ENCODE measurements at regions not wholly inside any gene's neighbourhood (a gene's known extent, or its start where the extent isn't known, plus 50 kb on each side); places are given as distances from the start of the nearest gene placed in this dataset.

- H3K4me3 ChIP-seq (ENCODE audit: low read length), result no peak overlapping the region
- H3K27ac Mint-ChIP-seq, result no peak overlapping the region
- no peak overlapping the region for H3K9ac ChIP-seq (ENCODE audit: extremely low read depth, low read length, poor library complexity, severe bottlenecking)
- H3K27me3 Mint-ChIP-seq (ENCODE audit: insufficient read depth), result no peaks in the 10 kb centered on the region
- H3K4me1 Mint-ChIP-seq, result peaks cover 7% of the 10 kb centered on the region
- H3K9me3 ChIP-seq (ENCODE audit: control insufficient read depth, low read length), result no peaks in the 10 kb centered on the region
- H3K36me3 Mint-ChIP-seq (ENCODE audit: low read depth), result no peaks in the 10 kb centered on the region
- H3K36me3 ChIP-seq (ENCODE audit: control insufficient read depth, insufficient read depth, low read length), result no peaks in the 10 kb centered on the region
- no peaks in the 10 kb centered on the region for H3K9me3 Mint-ChIP-seq
- H3K27ac ChIP-seq (ENCODE audit: low read depth, low read length), result no peak overlapping the region
- 86 to 98% methylated on average over 3 to 4 of the region's 4 CpGs for WGBS, 2 experiments (ENCODE audit: insufficient coverage in 1 of 2, insufficient read length in 1 of 2)
- no peaks in the 10 kb centered on the region for H3K27me3 ChIP-seq (ENCODE audit: control insufficient read depth, insufficient read depth, low read length, poor library complexity, severe bottlenecking)
- no peak for TF ChIP-seq CTCF (conservative IDR thresholded peaks at IDR 0.05)
- no peaks in the 10 kb centered on the region for H3K4me1 ChIP-seq (ENCODE audit: control insufficient read depth, insufficient read depth, low read length)
- no peak for DNase-seq
- no peak overlapping the region for H3K4me3 Mint-ChIP-seq
Observed at GRCh38 chr4:13986548-13986947, 359.0 kb upstream of the BOD1L1 start.

DNA sequence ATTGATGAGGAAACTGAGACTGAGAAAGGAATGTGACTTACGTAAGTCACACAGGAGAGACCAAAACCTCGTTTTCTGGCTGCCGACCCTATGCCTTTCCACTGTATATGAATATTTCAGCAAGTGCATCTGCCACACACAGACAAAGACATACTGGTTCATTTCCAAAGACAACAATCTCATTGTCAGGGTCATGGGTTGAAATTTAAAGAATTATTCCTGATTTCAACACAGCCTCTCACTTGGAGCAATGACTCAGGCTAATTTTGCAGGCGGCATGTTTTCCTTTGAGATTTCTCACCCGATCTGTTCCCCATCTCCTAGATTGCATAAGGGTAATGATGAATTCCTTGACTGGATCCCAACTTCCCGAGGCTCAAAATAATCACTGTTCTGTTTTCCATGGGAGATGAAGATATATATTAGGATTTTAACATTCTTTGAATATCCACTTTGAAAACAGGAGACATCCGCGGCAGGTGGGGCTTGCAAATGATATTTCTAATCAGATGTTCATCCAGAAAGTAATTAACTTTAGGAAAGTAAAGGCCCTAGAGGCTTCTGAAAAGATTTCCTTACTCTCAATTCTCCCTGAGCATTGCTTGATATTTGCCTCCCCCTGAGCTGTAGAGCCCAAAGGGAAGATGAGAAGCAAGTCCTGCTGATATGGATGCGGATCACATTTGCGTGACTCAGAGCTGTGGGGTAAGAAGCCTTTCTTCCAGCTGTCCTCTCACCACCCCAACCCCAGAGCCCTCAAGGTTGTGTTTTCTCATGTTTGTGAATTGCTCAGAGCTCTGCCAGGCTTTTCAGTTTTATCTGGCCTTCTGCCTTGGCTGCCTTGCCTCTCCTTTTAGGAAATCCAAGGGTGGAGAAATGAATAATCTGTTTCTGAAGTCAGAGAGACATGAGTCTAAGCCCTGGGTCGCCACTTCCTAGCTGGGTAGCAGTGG is 361.1 kb upstream of the BOD1L1 start:
- Mint-ChIP-seq H3K9me3 (no peaks in the 10 kb centered on the region), H3K4me1 (peaks cover 7% of the 10 kb centered on the region), H3K36me3 (ENCODE audit: low read depth) (no peaks in the 10 kb centered on the region), H3K27ac (no peak overlapping the region), H3K27me3 (ENCODE audit: insufficient read depth) (no peaks in the 10 kb centered on the region), H3K4me3 (no peak overlapping the region)
- Histone ChIP-seq H3K9ac (ENCODE audit: extremely low read depth, low read length, poor library complexity, severe bottlenecking) (no peak overlapping the region), H3K4me1 (ENCODE audit: control insufficient read depth, insufficient read depth, low read length) (no peaks in the 10 kb centered on the region), H3K27me3 (ENCODE audit: control insufficient read depth, insufficient read depth, low read length, poor library complexity, severe bottlenecking) (no peaks in the 10 kb centered on the region), H3K36me3 (ENCODE audit: control insufficient read depth, insufficient read depth, low read length) (no peaks in the 10 kb centered on the region), H3K4me3 (ENCODE audit: low read length) (no peak overlapping the region), H3K27ac (ENCODE audit: low read depth, low read length) (no peak overlapping the region), H3K9me3 (ENCODE audit: control insufficient read depth, low read length) (no peaks in the 10 kb centered on the region)
- no peak for TF ChIP-seq CTCF (conservative IDR thresholded peaks at IDR 0.05)
- DNase-seq, result no peak
- 93 to 94% methylated on average over 5 to 11 of the region's 11 CpGs for WGBS, 2 experiments (ENCODE audit: insufficient coverage in 1 of 2, insufficient read length in 1 of 2)

DNA sequence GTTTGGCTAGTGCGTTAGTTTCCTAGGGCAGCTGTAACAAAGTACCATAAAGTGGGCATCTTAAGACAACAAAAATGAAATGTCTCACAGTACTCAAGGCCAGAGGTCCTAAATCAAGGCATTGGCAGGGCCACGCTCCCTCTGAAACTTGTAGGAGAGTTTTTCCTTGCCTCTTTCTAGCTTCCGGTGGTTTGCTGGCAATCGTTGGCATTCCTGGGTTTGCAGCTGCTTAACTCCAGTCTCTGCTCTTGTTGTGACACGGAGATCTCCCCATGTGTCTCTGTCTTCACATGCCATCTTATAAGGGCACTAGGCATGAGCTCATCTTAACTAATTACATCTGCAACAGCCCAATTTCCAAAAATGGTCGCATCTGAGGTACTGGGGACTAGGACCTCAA is 362.0 kb upstream of the BOD1L1 start:
- 93% methylated on average over 6 of the region's 6 CpGs for WGBS, 2 experiments (ENCODE audit: insufficient coverage in 1 of 2, insufficient read length in 1 of 2)
- Histone ChIP-seq H3K9me3 (ENCODE audit: control insufficient read depth, low read length) (no peaks in the 10 kb centered on the region), H3K36me3 (ENCODE audit: control insufficient read depth, insufficient read depth, low read length) (no peaks in the 10 kb centered on the region), H3K4me3 (ENCODE audit: low read length) (no peak overlapping the region), H3K4me1 (ENCODE audit: control insufficient read depth, insufficient read depth, low read length) (no peaks in the 10 kb centered on the region), H3K27ac (ENCODE audit: low read depth, low read length) (no peak overlapping the region), H3K9ac (ENCODE audit: extremely low read depth, low read length, poor library complexity, severe bottlenecking) (no peak overlapping the region), H3K27me3 (ENCODE audit: control insufficient read depth, insufficient read depth, low read length, poor library complexity, severe bottlenecking) (no peaks in the 10 kb centered on the region)
- no peak for TF ChIP-seq CTCF (conservative IDR thresholded peaks at IDR 0.05)
- H3K27ac Mint-ChIP-seq, result no peak overlapping the region
- DNase-seq, result no peak
- H3K4me1 Mint-ChIP-seq, result peaks cover 7% of the 10 kb centered on the region
- no peaks in the 10 kb centered on the region for H3K36me3 Mint-ChIP-seq (ENCODE audit: low read depth)
- no peak overlapping the region for H3K4me3 Mint-ChIP-seq
- no peaks in the 10 kb centered on the region for H3K27me3 Mint-ChIP-seq (ENCODE audit: insufficient read depth)
- no peaks in the 10 kb centered on the region for H3K9me3 Mint-ChIP-seq
